ENCODE measurements at regions not wholly inside any gene's neighbourhood (a gene's known extent, or its start where the extent isn't known, plus 50 kb on each side); places are given as distances from the start of the nearest gene placed in this dataset.
"Not testable (repeated sequence)": the region's sequence is repeated elsewhere in the genome, so short reads cannot be mapped to it uniquely, and the experiment has no call there.

GRCh38 chr16:31754998-31755615 is 118.5 kb upstream of the ZNF267 start:
- DNase-seq, result no peak

- no peak for DNase-seq
Observed at GRCh38 chr16:31764103-31764502, 109.5 kb upstream of the ZNF267 start.

GRCh38 chr16:31767267-31767666 is 106.3 kb upstream of the ZNF267 start:
- DNase-seq, result no peak

GRCh38 chr16:31780342-31780741 is 93.3 kb upstream of the ZNF267 start:
- DNase-seq, result no peak

- no peak for DNase-seq
Observed at GRCh38 chr16:31785126-31785525, 88.5 kb upstream of the ZNF267 start.

- no peak for DNase-seq
Observed at GRCh38 chr16:31807086-31807485, 66.5 kb upstream of the ZNF267 start.

- no peak for DNase-seq
Observed at GRCh38 chr16:31810863-31811262, 62.7 kb upstream of the ZNF267 start.

- DNase-seq, result not testable (repeated sequence)
Observed at GRCh38 chr16:31816141-31816540, 57.5 kb upstream of the ZNF267 start.

- no peak for DNase-seq
Observed at GRCh38 chr16:31819386-31819785, 54.2 kb upstream of the ZNF267 start.

- no peak for DNase-seq
Observed at GRCh38 chr16:31819948-31820347, 53.7 kb upstream of the ZNF267 start.

All from effector CD8-positive, alpha-beta T cell (primary cell).